Renal pelvis (tissue), 1 donor: ENCODE measurements at regions not wholly inside any gene's neighbourhood (a gene's known extent, or its start where the extent isn't known, plus 50 kb on each side); places are given as distances from the start of the nearest gene placed in this dataset.

Experiments
- DNase-seq: peaks from one replicate; pipeline ENCODE4 v3.0.0-alpha.2; 2013

DNA sequence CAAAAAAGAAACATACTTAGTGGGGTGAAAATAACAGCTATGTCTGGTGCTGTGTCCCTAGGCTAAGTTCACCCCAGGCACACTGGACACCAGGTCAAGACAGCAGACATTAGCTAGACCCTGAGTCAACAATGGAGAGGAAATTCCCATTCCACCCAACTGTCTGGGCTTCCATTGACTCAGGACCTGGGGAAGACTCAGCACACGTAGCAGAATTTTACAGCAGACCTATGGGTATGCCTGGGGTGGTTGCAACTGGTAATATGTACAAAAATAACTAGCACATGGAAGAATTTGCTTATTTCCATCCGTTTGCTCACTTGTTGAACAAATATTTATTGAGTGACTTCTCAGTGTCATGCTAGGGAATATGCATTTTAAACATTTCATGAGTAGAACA is 117.0 kb downstream of the GAS1 start:
- DNase-seq: no peak

DNA sequence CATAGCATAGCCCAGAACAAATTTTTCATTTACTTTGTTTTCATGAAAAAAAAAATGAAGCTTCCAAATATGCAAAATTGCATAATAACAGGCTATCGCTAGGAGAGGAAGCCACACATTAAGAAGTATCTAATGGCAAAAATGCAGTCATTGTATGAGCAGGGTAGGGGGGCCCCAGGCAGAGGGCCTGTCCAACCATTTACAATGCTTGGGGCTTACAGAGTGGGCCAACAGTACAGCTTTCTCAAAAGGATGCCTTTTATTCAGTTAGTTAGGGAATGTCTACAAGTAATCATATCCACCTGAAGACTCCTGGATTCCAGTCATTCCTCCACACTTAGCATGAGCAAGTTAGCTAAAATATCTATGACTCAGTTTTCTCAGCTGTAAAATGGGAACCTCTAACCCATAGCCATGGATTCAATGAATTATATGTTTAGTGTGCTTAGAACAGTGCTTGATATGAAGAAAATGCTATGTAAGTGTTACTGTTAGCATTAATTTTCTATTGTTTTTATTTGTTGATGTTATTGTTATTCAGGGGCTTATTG is 117.7 kb downstream of the GAS1 start:
- no peak for DNase-seq

DNA sequence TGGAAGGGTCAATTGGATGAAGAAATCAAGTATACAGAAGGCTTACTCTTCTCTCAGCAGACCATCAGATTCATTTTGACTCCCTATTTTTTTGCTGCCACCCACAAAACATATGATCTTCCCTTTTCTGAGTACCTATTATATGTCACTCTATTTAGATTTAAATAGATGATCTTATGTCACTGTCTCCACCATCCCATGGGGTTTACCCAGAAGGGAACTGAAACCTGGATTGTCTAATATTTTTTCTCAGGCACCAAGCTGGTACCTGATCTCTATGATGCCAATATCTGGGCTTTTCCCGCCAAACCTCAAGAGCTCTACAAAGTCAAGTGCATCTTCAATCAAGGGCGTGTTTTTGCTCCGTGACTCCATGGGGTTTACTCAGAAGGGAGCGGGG is 118.7 kb downstream of the GAS1 start:
- DNase-seq: no peak

DNA sequence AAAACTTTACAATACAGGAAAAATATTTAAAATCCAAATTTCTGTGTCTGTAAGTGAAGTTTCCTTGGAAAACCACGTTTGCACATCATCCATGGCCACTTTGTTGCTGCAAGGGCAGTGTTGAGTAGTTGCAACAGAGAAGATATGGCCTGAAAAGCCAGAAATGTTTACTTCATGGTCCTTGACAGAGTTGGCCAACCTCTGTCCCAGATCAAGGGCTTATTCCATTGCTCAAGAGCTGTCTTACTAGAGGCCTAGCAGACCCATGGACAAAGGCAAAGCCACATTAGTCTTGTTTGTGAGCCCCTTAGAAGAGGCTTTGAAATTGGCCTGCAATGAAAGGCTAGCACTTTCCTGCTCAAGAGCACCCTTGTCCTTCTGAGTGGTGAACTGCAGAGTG is 119.4 kb downstream of the GAS1 start:
- DNase-seq: no peak

DNA sequence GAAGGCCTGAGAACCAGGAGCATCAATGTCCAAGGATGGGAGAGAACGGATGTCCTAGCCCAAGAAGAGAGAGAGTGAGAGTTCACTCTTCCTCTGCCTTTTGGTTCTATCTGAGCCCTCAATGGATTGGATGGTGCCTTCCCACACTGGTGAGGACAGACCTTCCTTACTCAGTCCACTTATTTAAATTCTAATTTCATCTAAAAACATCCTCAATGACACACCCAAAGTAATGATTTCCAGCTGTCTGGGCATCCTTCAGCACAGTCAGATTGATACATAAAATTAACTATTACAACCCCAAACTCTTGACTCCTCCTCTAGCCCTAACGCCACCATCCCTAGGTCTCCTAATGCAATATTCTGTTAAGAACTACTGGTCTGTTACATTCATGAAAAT is 122.0 kb downstream of the GAS1 start:
- no peak for DNase-seq

DNA sequence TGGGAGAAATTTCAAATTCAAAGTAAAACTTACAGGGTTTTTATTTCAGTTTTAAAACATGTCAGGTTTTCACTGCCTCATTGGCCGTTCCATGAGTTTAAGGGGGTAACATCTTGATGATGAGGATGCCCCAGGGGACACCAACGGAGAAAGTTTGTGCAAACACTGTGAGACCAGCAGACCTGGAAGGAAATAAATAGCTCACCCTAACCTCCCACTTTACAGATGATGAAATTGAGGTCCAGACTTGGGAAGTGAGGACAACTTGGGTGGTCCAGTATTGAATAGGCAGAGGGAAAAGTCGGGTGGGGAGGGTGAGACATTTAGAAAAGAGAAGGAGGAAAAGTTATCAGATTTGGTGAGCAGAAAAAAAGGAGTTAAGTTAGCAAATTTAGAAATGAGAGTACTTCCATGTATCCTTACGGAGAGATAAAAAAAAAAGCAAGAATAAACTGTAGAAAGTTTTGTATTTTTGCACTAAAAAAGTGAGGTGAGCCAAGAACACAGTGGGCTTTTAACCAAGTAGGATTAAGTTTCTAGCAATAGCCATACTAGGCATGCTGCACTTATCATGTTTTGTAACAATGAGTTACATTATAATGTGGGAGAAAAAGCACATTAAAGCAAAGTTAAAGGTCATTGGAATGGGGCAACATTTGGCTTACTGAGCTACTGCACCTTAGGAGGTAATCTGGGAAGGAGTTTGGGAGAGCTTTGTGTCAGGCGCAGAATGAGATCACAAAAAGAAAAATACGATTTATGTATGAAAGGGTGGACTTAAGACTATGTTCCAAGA is 125.1 kb downstream of the GAS1 start:
- no peak for DNase-seq

DNA sequence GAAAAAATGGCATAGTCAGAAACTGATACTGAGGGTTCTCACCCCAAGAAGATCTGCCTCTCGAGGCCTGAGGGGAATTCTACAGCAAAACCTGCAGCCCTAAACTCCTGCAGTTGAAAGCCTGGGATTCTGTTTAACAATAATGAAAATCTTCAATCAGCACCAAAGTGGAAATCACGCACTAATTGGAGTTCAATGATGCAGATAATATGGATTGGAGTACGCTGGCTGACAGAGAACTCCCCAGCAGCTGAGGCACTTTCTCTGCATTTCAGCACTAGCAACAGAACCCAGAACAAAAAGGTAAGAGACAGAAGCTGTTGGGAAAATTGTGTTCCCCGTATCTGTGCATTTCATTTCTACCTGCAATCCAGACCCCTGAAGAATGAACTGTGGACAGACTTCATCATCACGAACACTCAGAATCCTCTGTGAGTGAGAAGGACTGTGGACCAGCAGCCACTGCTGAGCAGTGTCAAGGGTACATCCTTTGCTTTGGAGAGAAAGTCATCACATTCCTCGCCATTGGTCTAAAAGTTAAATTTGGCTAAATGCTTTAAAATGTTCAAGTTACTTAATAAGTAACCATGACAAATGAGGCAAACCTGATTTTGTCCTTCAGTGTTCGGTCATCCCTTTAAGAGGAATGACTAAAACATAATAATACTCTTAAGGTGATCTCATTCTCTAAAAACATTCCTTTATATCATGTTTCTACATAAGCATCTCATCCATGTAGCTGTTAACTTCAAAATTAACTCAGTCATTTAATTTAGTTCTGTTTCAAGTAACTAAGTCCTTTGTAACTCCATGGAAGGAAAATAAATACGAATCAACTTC is 126.1 kb downstream of the GAS1 start:
- DNase-seq: peak; percentile 59

DNA sequence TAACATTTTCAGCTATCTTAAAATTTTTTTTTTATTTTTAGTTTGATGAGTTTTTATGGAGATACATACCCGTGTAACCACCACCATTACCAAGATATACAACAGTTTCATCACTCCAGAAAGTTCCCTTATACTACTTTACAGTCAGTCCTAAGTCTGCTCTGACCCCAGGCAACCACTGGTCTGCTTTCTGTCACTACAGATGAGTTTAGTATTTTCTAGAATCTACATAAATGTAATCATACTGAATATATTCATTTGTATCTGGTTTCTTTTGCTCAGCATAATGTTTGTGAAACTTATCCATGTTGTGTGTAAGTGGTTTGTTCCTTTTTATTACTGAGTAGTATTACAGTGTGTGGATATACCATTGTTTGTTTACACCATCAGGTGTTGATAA is 127.8 kb downstream of the GAS1 start:
- no peak for DNase-seq

DNA sequence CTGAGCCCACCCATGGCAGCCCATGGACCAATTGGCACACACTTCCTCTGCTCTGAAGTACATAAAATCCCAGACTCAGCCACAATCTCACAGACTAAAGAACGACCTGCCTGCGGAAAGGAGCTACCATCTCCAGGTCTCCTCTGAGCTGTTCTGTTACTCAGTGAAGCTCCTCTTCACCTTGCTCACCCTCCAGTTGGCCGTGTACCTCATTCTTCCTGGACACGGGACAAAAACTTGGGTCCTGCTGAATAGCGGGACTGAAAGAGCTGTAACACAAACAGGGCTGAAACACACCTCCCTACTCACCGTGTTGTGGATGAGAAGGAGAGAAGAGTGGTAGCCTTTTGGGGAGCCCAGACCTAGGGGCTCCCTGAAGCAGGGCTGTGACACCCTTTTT is 128.7 kb downstream of the GAS1 start:
- DNase-seq: no peak

DNA sequence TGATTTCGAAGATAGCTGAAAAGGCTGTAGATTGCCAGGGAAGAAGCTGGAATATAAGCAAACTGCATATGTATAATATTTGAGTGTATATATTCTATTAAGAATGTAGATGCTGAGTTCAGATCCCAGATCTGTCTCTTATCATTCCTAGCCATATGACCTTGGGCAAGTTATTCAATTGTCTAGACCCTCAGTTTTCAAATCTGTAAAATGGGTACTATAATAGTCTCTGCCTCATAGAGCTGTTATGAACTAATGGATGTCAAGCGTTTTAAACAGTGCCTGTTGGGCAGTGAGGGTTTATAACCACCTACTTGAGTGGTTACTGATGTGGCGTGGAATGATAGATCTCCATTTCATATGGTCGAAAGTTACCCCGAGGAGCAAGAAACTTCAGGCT is 130.4 kb downstream of the GAS1 start:
- DNase-seq: no peak

DNA sequence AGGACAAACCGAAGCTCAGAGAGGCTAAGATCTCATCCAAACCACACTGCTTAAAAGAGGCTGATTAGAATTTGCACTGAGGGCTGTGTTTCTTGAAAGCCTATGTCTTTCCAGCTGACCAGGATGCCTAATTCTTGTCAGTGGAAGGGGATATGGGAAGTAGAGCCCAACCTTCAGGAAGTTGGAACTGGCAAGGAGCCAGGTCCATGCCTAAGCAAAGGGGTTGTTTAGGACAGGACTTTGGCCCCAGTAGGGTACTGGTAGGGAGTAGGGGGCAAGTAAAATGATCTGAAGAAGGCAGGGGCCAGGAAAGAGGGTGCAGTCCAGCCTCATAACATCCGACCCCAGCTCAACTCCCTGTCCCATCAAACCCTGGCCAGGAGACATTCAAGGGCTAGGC is 130.9 kb downstream of the GAS1 start:
- DNase-seq: no peak

DNA sequence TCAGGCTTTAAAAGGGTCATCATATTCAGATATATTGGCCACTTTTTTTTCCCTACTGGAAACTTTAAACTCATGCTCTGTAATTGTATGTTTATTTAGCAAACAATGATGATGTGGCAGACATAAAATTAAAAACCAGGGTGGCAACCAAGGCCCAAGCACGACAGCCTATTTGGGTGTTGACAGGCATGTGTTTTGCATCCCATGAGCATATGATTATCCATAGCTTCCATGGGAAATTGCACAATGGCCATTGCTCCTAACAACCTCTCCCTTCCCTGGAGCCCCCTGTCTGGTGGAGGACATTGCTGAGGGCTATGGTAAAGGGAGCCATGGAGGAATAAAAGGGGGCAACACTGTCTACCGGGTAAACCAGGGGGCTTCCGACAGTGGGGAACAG is 134.7 kb downstream of the GAS1 start:
- DNase-seq: no peak

DNA sequence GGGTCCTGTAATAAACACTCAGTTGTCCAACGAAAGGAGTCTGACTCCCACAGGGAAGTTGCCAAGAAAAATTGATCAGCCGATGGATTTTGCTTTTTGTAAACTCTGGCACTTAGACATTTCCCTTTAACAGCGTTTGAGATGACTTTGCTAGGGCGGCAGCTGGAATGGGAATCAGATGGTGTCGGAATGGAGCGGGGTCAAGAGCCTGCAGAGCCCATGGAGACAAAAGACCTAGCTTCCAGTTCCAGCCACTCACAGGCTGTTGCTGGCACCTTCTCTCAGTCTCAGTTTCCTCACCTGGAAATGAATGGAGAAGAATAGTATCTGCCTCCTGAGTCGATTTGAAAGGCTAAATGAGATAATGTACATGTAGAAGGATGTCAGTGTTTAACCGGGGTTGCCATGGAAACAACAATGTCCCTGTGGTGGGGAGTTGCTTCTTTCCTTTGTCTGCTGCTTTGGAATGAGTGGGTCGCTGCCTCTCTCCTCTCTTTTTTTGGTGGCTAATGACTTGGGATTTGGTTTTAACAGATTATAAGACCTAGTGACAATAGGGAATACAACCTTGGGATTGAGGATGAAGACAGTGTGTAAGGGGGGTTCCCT is 137.4 kb downstream of the GAS1 start:
- DNase-seq: no peak

DNA sequence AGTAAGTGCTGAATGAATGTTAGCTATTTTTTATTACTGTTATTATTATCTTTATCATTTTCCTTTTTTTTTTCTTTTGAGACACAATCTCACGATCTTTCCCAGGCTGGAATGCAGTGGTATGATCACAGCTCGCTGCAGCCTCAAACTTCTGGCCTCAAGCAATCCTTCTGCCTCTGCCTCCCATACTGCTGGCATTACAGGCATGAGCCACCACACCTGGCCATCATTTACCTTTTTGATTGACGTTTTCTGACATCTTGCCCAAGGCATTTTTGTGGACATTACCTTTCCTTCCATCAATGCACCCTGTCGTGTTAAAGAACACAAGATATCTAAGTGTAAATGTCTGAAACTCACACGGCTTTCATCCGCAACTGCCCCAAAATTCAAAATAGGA is 138.2 kb downstream of the GAS1 start:
- no peak for DNase-seq

DNA sequence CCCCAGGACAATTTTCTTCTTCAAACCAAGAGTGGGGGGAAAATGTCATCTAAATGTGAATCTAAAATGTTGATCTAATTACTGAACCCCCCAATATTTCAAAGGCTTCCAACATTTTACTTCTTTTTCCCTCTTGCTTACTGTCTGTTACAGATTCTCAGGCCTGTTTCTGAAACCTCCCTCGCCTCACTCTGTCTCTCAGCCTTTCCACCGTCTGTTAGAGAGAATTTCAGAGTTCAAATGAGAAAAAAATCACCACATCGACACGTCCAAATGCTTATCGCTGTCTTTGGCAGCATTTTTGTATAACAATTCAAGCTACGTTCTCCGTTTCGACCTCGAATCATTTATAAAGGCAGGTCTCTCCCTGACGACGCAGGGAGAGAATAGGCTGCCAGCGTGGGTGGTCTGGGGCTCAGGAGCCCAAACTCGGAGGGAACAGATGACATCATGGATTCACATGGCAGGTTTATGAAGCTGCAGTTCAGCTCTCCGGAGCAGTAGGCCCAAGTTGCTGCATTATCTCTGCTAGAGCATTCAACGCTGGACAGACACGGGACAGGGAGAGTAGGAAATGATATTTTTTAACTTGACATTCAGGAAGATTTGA is 139.8 kb downstream of the GAS1 start:
- peak; percentile 81 for DNase-seq

DNA sequence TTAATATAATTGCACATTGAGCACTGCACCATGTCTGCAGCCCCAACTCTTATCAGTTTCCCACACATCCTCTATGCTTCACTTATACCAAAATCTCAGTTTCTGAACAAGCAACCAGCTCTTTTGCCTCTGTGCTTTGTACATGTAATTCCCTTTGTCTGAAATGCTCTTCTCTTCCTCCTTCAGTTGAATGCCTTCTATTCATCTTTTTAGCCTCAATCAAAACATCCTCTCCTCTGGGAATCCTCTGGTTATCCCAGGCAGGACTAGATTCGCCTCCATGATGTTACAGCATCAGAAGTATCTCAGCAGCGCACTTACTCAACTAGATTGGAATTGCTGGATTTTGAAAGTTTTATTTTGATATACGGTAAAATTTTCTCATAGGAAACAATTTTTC is 143.3 kb downstream of the GAS1 start:
- DNase-seq: no peak

DNA sequence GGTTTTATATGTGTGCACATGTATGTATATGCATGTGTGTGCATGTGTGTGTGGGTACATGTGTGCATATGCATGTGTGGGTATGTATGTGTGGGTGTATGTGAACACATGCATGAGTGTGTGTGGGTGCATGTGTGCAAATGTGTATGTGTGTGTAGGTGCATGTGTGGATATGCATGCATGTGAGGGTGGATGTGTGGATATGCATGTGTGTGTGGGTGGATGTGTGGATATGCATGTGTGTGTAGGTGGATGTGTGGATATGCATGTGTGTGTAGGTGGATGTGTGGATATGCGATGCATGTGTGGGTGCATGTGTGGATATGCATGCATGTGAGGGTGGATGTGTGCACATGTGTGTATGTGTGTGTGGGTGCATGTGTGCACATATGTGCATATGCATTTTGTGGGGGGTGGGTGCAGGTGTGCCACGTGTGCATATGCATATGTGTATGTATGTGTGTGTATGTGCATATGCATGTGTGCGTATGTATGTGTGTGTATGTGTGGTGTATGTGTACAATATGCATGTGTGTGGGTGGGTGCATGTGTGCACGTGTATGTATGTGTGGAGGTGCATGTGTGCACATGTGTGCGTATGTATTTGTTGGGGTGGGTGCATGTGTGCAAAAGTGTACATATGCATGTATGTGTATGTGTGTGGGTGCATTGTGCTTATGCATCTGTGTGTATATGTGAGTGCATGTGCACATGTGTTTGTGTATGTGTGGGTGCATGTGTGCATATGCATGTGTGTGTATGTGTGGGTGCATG is 144.2 kb downstream of the GAS1 start:
- DNase-seq: no peak

DNA sequence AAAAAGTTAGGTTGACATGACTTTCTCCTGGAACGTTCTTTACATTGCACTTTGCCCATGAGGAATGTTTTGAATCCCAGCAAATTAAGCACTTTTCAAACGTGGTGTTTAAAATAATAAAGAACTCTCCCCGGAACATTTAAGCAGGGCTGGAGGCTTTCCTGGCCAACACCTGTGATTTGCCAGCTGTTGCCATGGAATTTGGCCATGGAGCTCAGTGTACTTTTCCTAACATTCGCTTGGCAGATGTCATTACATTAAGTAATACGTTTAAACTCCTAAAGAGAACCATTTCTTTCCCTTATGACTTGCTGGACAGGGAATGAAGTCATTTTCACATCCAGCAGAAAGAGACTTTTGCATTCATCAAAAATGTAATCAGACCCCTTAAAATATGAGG is 146.1 kb downstream of the GAS1 start:
- DNase-seq: no peak

DNA sequence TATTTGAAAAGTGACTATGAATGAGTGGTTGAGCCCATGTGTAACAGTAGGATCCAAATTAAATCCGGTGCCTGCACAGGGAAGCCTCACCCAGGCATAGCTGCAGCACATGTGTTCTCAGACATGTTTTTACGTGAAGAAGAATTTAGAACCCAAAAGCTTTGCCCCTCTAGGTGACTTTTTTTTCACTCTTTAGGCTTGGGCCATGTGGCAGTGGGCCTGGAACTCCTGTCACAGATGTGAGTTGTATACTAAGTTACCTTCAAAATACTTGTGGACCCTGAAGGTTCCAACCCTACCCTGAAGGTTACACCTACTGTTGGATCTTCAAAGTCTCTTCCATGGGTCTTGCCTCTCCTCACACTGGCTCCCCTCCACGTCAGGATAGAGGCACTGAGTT is 146.6 kb downstream of the GAS1 start:
- DNase-seq: no peak

DNA sequence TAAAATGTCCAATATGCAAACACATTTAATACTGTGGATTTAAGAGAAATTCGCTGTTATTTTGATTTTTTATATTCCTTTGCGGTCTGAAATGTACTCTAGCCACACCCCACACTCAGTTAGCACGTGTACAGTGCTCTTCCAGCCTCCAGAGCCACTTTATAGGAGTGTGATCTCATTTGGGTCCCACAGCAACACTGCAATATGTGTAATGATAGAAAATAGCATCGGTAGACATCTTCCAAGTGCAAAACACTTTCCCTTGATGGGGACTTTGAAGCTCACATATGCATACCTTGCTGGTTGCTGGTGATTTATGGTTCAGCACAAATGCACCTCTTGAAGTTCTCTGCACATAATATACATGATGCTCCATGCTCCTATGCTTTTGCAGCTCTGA is 148.3 kb downstream of the GAS1 start:
- no peak for DNase-seq

DNA sequence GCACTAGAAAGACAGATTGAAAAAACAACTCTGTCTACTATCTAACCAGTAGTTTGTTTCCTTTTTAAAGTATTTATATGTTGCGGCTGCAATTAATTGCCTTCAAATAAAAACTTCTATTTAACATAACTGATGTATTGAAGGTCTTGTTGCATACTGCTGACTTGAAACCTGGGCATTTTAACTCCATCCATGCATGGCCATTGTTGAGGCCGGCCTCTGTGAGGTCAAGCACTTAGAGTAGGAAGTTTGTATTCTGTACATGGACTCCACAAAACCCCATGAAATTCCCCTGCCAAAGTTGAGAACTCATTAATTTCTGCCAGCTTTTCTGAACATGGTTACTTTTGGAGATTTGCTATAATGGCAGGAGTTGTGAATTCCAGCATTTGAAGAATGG is 150.6 kb downstream of the GAS1 start:
- DNase-seq: no peak
